HG03469 (cell line): ENCODE measurements at regions not wholly inside any gene's neighbourhood (a gene's known extent, or its start where the extent isn't known, plus 50 kb on each side); places are given as distances from the start of the nearest gene placed in this dataset.

Source experiments
- ATAC-seq: cut with Tn5 transposase; IDR thresholded peaks from one replicate; pipeline ENCODE4 v1.9.1; 2021; ENCODE audit warnings: mild to moderate bottlenecking, moderate library complexity, moderate number of reproducible peaks; ENCODE audit not compliant: unreplicated experiment

GRCh38 chr11:128330203-128330602, 257.2 kb downstream of the ETS1 start:
- ATAC-seq = no peak

DNA sequence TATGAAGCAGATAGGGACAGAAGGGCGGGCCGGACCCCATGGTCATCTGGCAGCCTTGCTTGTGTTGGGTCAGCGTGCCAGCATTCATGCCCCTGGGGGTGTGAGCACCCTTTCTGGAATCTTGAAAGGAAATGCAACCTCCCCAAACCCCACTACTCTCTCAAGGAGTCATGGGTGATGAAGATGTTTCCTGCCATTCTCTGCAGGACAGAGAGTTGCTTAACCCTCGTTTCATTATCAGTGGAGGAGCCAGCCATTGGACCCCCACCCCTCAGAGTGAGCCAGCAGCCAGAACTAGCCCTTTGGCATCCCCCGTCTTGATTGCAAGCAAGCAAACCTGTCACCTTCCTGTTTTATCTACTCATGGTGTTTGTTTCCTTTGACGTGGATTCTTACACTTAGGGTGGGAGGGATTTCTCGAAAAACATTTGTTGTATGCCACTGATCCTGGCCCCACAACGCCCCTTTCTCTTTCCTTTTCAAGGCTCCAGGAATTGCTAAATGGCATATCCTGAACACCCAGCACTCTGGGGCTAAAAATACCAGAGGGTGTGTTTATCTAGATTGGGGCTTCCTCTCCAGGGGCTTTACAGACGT, 258.3 kb downstream of the ETS1 start:
- ATAC-seq = no peak

DNA sequence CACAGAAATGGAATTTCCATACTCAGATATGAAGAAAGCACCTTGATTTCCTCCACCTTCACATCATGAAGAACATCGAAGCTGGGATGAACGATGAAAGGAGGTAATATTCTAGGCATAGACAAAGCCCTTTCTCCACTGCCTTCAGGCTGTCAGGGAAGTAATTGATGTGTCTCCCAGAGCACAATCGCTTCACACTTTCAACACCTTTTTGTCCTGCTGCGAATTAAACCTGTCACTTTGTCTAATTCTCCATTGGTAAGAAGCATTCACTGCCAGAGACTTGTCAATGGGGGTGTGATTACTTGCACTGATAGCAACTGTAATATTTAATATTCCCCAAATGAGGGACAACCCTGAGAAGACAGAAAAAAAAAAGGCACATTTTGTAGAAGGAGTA, 260.1 kb downstream of the ETS1 start:
- ATAC-seq = no peak

GRCh38 chr11:128326791-128327190, 260.6 kb downstream of the ETS1 start:
- ATAC-seq = no peak

GRCh38 chr11:128324531-128325141, 262.7 kb downstream of the ETS1 start:
- no peak for ATAC-seq

DNA sequence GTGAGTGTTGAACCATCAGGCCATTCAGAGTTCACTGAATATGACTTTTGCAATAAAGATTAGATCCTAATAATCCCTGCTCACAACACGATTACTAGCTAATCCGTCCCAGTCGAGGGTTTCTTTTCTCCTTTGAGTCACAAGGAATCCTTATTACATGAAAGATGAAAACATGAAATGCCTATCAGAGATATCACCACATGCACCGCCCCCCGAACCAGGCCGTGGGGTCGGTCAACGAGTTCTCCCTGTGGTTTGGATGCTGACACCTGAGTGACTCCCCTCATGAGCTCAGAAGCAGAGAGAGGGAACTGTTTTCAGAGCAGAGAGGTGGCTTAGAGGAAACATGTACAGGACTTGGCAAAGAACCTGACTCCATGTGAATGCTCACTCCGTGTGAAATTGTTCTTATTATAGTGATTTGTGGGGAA, 263.3 kb downstream of the ETS1 start:
- ATAC-seq = no peak

DNA sequence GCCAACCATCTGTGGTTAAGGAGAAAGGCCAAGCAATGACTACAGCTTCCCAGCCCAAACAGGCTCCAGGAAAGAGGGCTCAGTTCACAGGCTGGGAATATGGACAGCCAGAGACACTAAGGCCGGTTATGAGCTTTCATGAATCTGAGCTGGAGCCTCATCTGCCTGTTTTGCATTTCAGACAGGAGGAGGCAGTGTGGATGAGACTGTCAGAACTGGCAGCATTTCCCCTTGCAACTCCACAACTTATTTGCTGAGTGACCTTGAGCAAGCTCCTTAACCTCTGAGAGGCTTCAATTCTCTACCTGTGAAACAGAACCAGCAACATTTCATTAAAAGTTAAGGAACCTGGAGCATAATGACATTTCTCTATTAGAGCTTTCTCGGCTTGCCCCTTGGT, 264.0 kb downstream of the ETS1 start:
- no peak for ATAC-seq

DNA sequence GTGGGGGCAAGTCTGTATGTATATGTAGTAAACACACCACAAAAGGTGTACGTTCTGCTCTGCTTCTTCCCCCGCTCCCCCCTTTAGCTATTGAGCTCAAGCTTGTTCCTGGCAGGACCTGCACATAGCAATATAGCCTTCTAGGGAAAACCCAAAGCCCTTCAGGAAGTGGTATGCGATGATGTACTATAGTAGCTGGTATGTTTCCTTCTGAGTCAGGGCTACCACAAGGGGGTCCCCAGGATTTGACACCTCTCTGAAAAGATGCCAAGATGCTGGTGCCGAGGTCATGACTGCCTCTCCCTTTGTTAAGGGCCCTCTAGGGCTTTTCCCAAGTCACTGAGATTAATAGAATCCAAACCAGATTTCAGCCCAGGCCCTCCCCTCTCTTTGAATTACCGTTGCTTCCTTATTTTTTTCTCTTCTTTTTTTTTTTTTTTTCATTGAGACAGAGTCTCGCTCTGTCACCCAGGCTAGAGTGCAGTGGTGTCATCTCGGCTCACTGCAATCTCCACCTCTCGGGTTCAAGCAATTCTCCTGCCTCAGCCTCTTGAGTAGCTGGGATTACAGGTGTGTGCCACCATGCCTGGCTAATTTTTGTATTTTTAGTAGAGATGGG, 268.4 kb downstream of the ETS1 start:
- peak; percentile 90 for ATAC-seq

GRCh38 chr11:128316541-128317227, 270.7 kb downstream of the ETS1 start:
- no peak for ATAC-seq

- ATAC-seq = no peak
Observed at GRCh38 chr11:128315933-128316332, 271.4 kb downstream of the ETS1 start.

DNA sequence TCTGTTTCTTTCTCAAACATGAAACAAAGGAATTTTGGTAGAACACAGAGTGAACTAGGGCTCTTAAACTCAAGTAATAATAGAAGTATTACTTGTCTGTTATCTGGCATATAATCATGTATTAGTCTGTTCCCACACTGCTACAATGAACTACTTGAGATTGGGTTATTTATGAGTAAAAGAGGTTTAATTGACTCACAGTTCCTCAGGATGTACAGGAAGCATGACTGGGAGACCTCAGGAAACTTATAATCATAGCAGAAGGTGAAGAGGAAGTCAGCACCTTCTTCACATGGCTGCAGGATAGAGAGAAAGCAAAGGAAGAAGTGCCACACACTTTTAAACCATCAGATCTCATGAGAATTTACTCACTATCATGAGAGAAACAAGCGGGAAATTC, 273.4 kb downstream of the ETS1 start:
- ATAC-seq = no peak

DNA sequence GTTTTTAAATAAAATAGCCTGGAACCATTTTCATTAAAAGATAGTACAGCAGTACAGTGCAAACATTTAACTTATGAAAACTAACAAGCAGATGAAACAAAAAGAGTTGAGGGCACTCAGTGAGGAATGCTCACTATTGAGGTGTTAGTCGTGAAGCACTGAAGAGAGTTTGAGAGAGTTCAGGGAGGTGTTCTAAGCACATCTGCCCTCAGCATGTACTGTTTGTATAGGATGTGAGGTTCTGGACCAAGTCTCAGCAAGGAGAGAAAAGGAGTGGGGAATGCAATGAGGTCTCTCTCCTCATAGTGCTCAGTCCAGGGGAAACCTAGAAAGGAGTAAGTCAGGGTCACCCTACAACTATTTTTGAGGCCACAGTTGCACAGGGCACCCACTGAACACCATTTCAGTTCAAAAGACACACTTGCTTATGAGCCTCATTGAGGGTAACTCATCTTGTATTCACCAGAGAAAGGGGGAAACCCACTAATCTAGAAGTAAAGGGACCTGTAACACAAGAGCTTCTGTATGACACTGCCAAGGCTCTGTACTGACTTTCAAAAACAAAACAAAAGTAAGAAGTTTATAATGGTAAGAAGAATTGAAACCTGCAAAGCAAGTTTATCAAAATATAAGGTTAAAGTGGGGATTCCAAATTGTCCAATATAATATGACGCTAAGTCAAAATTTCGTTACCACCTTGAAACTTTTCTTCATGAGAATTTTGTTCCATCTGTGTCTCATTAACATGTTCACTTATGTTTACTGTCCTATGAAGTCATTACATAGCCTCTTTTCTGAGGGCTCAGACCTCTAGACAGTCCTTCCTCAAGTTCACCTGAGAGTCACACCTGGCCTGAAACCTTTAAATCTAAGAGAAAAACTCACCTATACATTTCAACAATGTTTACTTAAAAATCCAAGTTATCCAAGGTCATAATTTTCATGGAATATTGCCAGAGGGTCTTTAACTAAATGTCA, 275.3 kb downstream of the ETS1 start:
- ATAC-seq = no peak

GRCh38 chr11:128310676-128311445, 276.5 kb downstream of the ETS1 start:
- ATAC-seq = no peak

GRCh38 chr11:128310005-128310404, 277.4 kb downstream of the ETS1 start:
- no peak for ATAC-seq

DNA sequence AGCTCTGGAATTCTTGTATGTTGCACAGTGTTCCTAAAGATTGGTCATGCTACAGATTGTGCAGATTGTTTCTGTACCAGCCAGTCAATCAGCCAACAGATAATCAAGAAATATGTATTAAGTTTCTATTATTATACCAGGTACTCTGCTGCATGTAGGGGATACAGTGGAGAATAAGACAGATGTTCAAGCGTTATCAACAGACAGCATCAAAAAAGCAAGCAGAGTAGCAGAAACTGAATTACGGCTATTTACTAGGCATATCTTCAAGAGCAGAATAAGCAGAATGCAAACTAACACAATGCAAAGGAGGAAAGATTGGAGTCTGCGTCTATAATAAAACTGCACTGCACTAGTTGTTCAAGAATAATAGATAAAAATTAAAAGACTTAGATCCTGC, 278.6 kb downstream of the ETS1 start:
- no peak for ATAC-seq

DNA sequence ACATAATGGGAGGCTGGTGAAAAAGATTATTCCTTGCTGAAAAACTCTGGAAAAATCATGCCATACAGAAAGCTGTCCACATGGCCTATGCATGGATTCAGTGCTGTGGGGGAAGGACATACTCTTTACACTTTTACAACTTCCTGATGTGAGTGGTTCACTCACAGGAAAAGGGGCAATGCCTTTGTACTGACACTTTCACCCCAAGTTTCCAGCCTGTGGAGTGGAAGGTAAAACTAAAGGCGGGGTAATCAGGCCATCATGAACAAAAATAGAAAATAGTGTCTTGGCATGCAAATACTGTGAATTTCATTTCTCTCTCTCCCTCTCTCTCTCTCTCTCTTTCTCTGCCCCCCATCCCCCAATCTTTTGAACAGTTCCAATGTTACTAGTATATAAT, 281.8 kb downstream of the ETS1 start:
- no peak for ATAC-seq

DNA sequence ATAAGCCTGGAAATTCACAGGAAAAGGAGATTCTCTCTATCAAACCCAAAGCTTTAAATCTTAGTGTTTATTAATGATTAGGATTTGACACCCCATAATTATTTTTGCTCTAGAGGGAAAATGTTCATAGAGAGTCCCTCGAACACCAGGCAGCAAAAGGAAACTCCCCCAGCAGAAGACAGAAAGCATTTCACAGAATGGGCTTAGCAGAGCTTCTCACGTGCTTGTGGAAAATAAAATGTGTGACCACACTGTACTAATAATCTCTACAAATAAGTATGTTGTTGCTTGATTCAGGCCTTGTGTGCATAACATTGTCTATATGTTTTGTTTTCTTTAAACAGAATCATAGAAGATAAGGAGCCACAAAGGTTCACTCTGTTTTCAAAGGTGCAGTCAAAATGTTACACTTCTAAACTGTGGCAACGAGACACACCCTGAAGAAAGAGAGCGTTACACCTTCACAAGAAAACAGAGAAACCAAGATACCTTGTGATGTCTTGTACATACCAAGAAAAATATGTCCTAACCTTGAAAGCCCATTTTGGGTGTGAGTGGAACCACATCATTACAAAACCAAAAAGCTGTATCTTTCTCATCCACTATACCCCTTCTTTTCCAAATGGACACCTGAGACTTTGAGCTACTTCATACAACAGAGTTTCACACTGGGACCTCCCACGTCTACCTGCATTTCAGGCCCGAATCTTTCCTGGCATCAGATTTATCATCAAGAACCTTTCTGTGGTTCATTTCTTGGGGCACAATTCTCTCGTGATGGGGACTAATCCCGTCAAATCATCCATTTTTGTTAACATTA, 282.5 kb downstream of the ETS1 start:
- no peak for ATAC-seq

GRCh38 chr11:128304116-128304515, 283.2 kb downstream of the ETS1 start:
- no peak for ATAC-seq

- ATAC-seq = no peak
Observed at GRCh38 chr11:128303383-128303782, 284.0 kb downstream of the ETS1 start.
